T-helper 1 cell treated with Interleukin-12 subunit alpha and Interleukin-12 subunit beta and Interleukin-4 antibody, amounts not matched to agents 30 μg/mL and 1 μg/mL, for 36 hours (primary cell): ENCODE measurements at regions not wholly inside any gene's neighbourhood (a gene's known extent, or its start where the extent isn't known, plus 50 kb on each side); places are given as distances from the start of the nearest gene placed in this dataset.
A peak's percentile ranks its signal among the peaks of the same experiment; 100 is the strongest.
"Not testable (repeated sequence)": the region's sequence is repeated elsewhere in the genome, so short reads cannot be mapped to it uniquely, and the experiment has no call there.

Experiments used
- H3K27ac Mint-ChIP-seq: one replicate; pipeline ENCODE4 v1.8.0; 2021; ENCODE audit warnings: mild to moderate bottlenecking, mixed read lengths
- H3K27me3 Mint-ChIP-seq: one replicate; pipeline ENCODE4 v1.8.0; 2021; ENCODE audit warnings: low read depth, mixed read lengths
- H3K36me3 Mint-ChIP-seq: one replicate; pipeline ENCODE4 v1.8.0; 2021; ENCODE audit warnings: low read depth, mixed read lengths
- H3K4me1 Mint-ChIP-seq: one replicate; pipeline ENCODE4 v1.8.0; 2021; ENCODE audit warnings: low read depth, mixed read lengths
- H3K4me3 Mint-ChIP-seq: one replicate; pipeline ENCODE4 v1.8.0; 2021; ENCODE audit warnings: mild to moderate bottlenecking, moderate library complexity, mixed read lengths
- H3K9me3 Mint-ChIP-seq: one replicate; pipeline ENCODE4 v1.8.0; 2021; ENCODE audit warnings: mixed read lengths

DNA sequence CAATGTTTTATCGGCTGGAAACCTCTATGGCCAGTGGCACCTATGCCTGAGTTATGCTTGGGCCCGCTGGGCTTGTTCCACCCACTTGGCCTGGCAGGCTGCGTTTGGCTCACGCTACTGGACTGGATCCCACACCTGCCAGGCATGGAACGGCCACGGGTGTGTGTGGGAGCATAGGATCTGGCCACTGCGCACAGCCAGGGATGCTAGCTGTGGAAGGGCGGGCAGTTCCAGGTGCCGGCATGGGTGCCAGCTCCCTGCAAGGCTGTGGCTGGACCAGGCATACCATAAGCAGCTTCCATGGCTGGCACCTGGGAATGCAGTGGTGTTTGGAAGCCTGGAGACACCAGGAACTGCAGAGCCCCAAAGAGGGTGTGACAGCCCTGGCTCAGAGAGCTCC, 1063.9 kb upstream of the ACO1 start:
- Mint-ChIP-seq H3K9me3 (no peaks in the 10 kb centered on the region), H3K27ac (no peak overlapping the region), H3K4me1 (peaks cover 12% of the 10 kb centered on the region), H3K27me3 (no peaks in the 10 kb centered on the region), H3K36me3 (no peaks in the 10 kb centered on the region), H3K4me3 (no peak overlapping the region)

DNA sequence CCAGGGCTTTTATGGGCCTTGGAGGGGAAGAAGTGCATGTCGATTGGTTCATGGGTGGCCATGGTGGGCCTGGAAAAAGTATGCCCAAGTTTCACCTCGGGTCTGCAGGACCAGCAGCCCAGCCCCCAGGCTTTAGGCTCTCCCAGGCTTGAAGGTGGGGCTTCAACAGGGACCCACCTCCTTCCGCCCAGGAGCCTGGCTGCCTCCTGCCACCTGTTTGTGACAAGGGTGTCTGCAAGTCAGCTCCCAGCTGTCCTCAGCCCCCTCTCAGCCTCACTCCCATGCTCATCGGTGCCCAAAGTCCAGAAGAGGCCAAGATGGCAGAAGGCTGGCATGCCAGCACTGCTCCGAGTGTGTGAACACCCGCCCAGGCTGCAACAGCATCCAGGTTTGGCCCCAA, 1063.2 kb upstream of the ACO1 start:
- Mint-ChIP-seq H3K27ac (no peak overlapping the region), H3K4me1 (peaks cover 12% of the 10 kb centered on the region), H3K4me3 (no peak overlapping the region), H3K27me3 (no peaks in the 10 kb centered on the region), H3K9me3 (no peaks in the 10 kb centered on the region), H3K36me3 (no peaks in the 10 kb centered on the region)

DNA sequence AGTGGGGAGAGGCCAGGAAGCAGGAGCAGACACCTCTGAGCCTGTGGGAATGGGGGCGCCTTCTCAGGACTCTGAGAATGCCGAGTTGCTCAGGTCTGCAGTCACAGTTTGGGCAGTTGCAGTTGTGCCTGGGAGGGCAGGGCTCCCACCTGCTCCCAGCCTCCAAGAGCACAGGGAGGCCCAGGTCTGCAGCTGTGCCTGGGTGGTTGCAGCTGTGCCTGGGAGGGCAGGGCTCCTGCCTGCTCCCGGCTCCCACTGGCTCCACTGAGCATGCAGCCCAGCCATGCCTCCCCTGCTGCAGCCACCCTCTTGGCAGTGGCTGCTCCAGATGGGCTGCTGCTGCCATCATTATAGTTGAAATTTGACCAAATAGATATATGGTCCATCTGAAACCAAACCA, 1062.8 kb upstream of the ACO1 start:
- H3K36me3 Mint-ChIP-seq = no peaks in the 10 kb centered on the region
- H3K4me3 Mint-ChIP-seq = no peak overlapping the region
- H3K27ac Mint-ChIP-seq = no peak overlapping the region
- no peaks in the 10 kb centered on the region for H3K9me3 Mint-ChIP-seq
- no peaks in the 10 kb centered on the region for H3K27me3 Mint-ChIP-seq
- H3K4me1 Mint-ChIP-seq = peaks cover 12% of the 10 kb centered on the region

DNA sequence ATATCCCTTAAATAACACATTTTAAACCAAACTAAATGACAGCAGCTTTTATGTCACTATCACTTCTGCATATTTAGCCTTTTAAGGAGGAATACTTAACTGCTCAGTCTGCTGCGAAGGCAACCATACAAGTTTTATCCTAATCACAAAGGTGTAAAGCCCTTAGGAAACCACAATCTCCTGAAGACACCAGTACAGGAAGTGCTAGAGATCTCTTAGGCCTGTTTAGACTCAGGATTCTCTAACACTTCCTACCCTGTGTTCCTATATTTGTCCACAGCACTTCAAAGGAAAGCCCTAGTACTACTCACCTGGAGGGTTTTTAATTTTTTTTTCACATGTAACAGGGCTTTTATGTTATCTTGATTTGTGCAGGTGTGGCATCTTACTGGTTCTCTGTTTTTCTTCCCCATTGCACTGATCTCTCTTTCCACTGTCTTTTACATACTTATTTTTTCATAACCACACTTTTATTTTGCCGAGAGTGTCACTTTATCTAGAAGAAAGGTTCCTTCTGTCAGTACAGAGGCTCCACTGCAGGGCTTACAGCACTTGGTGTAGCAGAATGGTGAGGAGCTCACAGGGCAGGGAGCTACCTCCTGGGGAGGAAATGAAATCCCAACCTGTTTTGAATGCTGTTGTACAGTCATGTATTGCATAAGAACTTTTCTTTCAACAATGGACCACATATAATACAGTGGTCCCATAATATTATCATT, 1060.6 kb upstream of the ACO1 start:
- Mint-ChIP-seq H3K9me3 (no peaks in the 10 kb centered on the region), H3K27ac (peak overlapping the region; percentile 52), H3K27me3 (no peaks in the 10 kb centered on the region), H3K36me3 (no peaks in the 10 kb centered on the region), H3K4me1 (peaks cover 12% of the 10 kb centered on the region), H3K4me3 (no peak overlapping the region)

DNA sequence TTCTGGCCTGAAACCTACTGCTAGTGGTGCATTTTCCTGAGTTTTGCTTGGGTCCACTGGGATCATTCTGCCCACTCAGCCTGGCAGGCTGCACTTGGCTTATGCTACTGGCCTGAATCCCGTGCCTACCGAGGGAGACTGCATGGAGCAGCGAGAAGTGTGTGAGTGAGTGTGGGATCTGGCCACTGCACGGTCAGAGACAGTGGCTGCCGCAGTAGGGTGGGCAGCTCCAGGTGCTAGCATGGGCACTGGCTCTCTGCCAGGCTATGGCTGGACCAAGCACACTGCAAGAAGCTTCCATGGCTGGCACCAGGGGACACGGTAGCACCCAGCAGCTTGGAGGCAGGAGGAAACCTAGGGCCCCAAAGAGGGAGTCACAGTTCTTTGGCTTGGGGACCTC, 1058.7 kb upstream of the ACO1 start:
- Mint-ChIP-seq H3K27ac (no peak overlapping the region), H3K4me3 (no peak overlapping the region), H3K36me3 (no peaks in the 10 kb centered on the region), H3K9me3 (no peaks in the 10 kb centered on the region), H3K27me3 (no peaks in the 10 kb centered on the region), H3K4me1 (peaks cover 12% of the 10 kb centered on the region)

DNA sequence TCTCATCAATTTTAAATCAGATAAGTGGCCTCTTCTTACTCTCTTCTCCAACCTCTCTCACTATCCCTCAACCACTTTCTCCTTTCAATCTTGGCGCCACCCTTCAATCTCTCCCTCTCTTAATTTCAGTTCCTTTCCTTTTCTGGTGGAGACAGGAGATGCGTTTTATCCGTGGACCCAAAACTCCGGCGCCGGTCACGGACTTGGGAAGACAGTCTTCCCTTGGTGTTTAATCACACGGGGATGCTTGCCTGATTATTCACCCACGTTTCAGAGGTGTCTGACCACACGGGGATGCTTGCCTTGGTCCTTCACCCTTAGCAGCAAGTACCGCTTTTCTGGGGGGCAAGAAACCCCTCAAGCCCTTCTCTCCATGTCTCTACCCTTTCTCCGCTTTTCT, 1057.6 kb upstream of the ACO1 start:
- not testable (repeated sequence) for H3K27ac Mint-ChIP-seq, H3K36me3 Mint-ChIP-seq, H3K27me3 Mint-ChIP-seq, H3K4me3 Mint-ChIP-seq, H3K9me3 Mint-ChIP-seq
- H3K4me1 Mint-ChIP-seq = peaks cover 12% of the 10 kb centered on the region

DNA sequence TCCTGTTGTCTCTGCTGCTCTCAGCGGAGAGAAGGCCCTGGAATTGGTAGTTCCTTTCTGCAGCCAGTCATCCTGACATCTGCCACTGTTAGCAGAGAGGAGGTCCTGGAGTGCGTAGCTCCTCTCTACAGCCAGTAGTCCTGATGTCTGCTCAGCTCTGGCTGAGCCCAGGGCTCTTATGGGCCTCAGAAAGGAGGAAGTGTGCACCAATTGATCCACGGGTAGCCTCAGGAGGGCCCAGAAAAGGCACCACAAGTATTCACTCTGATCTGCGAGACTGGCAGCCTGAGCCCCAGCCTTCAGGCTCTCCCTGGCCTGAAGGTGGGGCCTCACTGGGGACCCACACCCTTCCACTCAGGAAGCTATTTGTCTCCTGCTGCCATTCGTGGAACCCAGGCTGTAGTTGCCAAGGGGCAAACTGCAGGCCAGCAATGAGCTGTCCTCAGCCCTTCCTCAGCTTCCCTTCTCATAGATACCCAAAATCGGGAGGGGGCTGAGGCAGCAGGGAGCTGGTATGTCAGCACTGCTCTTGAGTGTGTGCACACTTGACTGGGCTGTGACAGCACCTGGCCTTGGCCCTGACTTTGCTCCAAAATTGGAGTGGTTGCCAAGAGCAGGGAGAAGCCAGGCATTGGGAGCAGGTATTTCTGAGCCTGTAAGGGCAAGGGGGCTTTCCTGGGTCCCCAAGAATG, 1049.5 kb upstream of the ACO1 start:
- no peaks in the 10 kb centered on the region for H3K27me3 Mint-ChIP-seq
- no peak overlapping the region for H3K27ac Mint-ChIP-seq
- no peak overlapping the region for H3K4me3 Mint-ChIP-seq
- H3K36me3 Mint-ChIP-seq = no peaks in the 10 kb centered on the region
- H3K4me1 Mint-ChIP-seq = peaks cover 8% of the 10 kb centered on the region
- H3K9me3 Mint-ChIP-seq = no peaks in the 10 kb centered on the region

DNA sequence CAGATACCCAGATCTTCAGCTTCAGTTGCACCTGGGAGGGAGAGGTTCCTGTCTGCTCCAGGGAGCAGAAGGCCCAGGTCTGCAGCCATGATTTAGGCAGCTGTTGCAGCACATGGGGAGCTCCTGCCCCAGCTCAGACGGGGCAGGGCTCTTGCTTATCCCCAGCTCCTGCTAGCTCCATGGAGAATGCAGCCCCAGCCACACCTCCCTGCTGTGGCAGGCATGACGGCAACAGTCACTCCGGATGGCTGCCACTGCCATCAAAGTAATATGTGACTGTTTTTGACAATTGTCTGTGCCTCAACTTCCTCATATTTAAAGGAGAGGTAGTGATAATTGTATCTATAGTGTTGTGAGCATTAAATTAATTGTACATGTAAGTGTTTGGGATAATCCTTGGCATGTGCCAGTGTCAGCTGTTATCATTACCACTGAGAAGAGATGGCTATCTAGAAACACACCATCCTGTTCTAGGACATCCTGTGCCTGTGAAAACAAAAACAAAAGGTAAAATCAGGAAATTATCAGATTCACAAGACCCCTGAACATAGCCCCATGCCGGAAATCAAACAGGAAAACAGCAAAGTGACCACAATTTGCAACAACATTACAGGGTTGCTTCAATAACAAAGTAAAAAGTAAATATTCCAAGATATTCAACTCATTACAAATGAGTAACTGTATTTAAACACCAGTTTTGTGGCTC, 1048.8 kb upstream of the ACO1 start:
- Mint-ChIP-seq H3K27ac (no peak overlapping the region), H3K9me3 (no peaks in the 10 kb centered on the region), H3K4me1 (peaks cover 8% of the 10 kb centered on the region), H3K27me3 (no peaks in the 10 kb centered on the region), H3K36me3 (no peaks in the 10 kb centered on the region), H3K4me3 (no peak overlapping the region)

DNA sequence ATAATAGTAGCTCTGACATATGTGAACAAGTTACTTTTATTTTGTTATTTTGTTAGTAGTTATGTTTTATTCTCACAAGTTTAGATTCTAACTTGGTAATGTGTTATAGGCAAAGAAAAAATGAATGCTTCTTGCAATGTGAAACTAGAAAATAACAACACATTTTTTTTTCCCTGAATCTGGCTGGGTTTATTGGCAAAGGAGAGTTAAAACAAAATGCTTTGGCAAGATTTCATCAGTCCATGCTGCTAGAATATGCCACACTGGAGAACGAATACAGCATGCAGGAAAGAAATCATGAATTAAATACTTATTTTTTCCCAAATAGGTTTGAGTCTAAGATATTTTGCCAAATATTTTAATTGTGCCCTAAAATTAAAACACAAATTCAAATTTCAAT, 1048.1 kb upstream of the ACO1 start:
- H3K4me3 Mint-ChIP-seq = no peak overlapping the region
- H3K4me1 Mint-ChIP-seq = peaks cover 8% of the 10 kb centered on the region
- no peaks in the 10 kb centered on the region for H3K9me3 Mint-ChIP-seq
- H3K27me3 Mint-ChIP-seq = no peaks in the 10 kb centered on the region
- H3K36me3 Mint-ChIP-seq = no peaks in the 10 kb centered on the region
- H3K27ac Mint-ChIP-seq = no peak overlapping the region

DNA sequence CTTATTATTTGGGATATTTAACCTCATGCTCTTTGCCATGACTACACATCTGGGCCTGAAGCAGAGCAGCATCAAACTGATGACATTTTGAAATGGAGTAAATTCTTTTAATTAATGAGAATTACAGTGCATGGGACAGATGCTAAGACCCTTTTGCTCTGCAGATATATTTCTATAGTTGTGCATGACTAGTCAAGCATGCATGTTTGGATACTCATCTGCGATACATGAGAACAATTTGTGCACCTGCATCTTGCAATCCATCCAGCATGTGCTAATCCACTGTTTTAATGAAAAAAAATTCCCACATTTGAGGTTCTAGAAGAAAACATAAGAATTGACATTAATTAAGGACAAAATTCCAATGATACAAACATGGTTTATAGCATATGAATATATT, 1047.6 kb upstream of the ACO1 start:
- Mint-ChIP-seq H3K27me3 (no peaks in the 10 kb centered on the region), H3K36me3 (no peaks in the 10 kb centered on the region), H3K9me3 (no peaks in the 10 kb centered on the region), H3K4me3 (no peak overlapping the region), H3K4me1 (peaks cover 8% of the 10 kb centered on the region), H3K27ac (no peak overlapping the region)

DNA sequence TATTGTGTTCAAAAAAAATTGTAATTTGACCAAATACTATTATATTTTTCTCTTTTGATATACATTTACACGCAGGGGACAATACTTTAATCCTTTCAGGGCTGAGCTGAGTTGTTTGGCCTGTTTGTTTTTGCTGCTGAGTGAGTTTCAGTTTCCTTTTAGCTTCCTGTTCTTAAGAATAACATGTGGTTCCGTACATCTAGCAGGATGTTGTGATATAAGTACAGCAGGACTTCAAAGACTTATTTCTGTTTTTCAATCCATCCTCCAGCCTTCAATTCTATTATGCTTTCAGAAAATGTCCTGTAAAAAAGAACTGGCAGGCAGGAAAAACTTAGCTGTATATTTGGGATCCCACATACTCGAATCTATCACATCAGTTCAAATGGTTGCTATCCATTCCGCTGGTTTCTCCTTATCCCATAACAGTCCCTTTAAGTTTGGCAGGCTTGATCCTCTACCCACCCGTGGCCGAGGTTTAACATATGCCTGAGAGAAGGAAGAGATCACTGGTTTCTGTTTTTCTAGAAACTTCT, 1037.3 kb upstream of the ACO1 start:
- peaks cover 7% of the 10 kb centered on the region for H3K36me3 Mint-ChIP-seq
- H3K9me3 Mint-ChIP-seq = peaks cover 9% of the 10 kb centered on the region
- H3K4me1 Mint-ChIP-seq = peaks cover 29% of the 10 kb centered on the region
- H3K27ac Mint-ChIP-seq = peak overlapping the region; percentile 84
- no peaks in the 10 kb centered on the region for H3K27me3 Mint-ChIP-seq
- H3K4me3 Mint-ChIP-seq = peak overlapping the region; percentile 59

DNA sequence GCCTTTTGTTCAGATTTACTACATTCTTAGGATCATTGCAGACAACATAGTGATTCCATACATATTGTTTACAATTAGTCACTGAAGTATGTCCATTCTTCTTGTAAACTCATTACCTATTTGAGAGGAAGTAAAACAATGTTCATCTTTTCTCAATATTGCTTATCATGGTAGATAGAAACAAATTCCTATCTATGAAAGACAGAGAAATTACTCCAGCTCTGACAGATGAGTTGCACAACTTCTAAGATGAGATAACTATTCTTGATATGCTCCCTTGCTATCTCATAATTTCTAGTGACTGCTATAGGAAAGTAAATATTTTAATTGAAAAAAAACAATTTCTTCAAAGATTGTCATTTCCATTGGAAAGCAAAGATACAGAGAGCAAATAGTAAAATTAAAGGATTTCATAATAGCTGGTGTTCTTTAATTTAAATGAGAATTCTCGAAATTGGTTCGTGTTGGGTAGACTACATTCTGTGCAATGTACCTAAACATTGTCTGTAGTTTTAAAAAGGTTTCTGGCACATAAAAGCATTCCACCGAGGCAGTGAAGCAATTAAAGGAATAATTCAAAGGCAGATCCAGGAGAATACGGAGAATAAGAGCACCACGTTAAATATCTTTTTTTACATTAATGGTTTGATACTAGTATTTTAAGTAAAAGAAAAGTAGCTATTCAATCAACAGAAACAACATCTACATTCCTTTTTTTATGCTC, 1029.1 kb upstream of the ACO1 start:
- no peaks in the 10 kb centered on the region for H3K36me3 Mint-ChIP-seq
- no peak overlapping the region for H3K4me3 Mint-ChIP-seq
- no peaks in the 10 kb centered on the region for H3K4me1 Mint-ChIP-seq
- H3K27me3 Mint-ChIP-seq = no peaks in the 10 kb centered on the region
- no peak overlapping the region for H3K27ac Mint-ChIP-seq
- peaks cover 5% of the 10 kb centered on the region for H3K9me3 Mint-ChIP-seq

DNA sequence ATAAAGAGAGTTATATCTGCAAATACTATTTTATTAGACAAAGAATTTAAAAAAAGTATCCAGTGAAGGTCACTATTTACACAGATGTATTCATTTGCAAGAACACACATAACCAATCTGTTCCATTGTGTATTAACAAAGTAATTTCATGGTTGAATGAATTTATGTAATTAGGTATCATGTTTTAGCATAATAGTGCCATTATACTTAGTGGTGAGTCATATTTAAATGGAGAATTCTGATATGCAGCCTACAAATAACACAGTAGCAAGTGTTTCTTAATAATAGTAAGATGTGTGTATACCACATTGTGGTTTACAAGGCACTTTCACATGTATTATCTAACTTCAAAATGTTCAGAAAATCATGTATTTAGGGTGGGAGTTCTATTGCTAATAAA, 1028.5 kb upstream of the ACO1 start:
- no peak overlapping the region for H3K4me3 Mint-ChIP-seq
- no peaks in the 10 kb centered on the region for H3K27me3 Mint-ChIP-seq
- H3K36me3 Mint-ChIP-seq = no peaks in the 10 kb centered on the region
- no peak overlapping the region for H3K27ac Mint-ChIP-seq
- peaks cover 5% of the 10 kb centered on the region for H3K9me3 Mint-ChIP-seq
- H3K4me1 Mint-ChIP-seq = no peaks in the 10 kb centered on the region

DNA sequence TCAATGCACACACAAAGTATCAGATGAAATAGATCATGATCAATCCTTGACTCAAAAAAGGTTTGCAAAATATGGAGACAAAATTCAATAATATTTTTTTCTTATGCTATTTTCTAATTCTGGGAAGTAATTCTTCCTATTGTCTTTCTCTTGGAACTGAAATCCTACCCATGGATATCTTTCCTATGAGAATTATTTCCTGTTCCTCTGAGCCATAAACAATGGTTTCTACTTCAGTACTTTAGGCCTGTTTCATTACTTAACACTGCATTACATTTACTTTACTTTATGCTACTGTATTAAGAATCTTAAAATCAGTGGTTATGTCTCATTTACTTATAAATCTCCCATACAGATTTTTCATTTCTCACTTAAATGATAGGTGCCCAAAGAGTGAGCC, 1025.4 kb upstream of the ACO1 start:
- Mint-ChIP-seq H3K4me1 (no peaks in the 10 kb centered on the region), H3K27me3 (no peaks in the 10 kb centered on the region), H3K9me3 (peaks cover 5% of the 10 kb centered on the region), H3K36me3 (no peaks in the 10 kb centered on the region), H3K27ac (no peak overlapping the region), H3K4me3 (no peak overlapping the region)
